Neural cell (in vitro differentiated cells): ENCODE measurements at regions not wholly inside any gene's neighbourhood (a gene's known extent, or its start where the extent isn't known, plus 50 kb on each side); places are given as distances from the start of the nearest gene placed in this dataset.

Experiments used
- H2AFZ ChIP-seq: fragments of 200-600, 300-800 bp; sonication (generic), shearing (Covaris generic); 2 replicates; pipeline ENCODE4 v1.6.0; 2014; ENCODE audit warnings: low read depth, mild to moderate bottlenecking, antibody characterized with exemption, low read length, moderate library complexity
- H3F3A ChIP-seq: fragments of 200-600 bp; shearing (Covaris generic); 2 replicates; pipeline ENCODE4 v1.6.1; 2016; ENCODE audit warnings: mild to moderate bottlenecking, moderate library complexity, mixed read lengths, antibody characterized with exemption, low read length; ENCODE audit not compliant: insufficient read depth, poor library complexity, severe bottlenecking
- H3K27ac ChIP-seq: fragments of 200-600, 300-800 bp; sonication (generic), shearing (Covaris generic); 2 replicates; pipeline ENCODE4 v1.5.1; 2014; ENCODE audit warnings: mild to moderate bottlenecking, low read length, moderate library complexity
- H3K27me3 ChIP-seq: fragments of 300-800, 200-600 bp; sonication (generic), shearing (Covaris generic); 2 replicates; pipeline ENCODE4 v1.6.0; 2014; ENCODE audit warnings: mild to moderate bottlenecking, low read depth, low read length, moderate library complexity; ENCODE audit not compliant: insufficient read depth
- H3K36me3 ChIP-seq: fragments of 300-800, 200-600 bp; sonication (generic), shearing (Covaris generic); 2 replicates; pipeline ENCODE4 v1.5.1; 2014; ENCODE audit warnings: mild to moderate bottlenecking, antibody characterized with exemption, low read length, moderate library complexity; ENCODE audit not compliant: insufficient read depth
- H3K4me2 ChIP-seq: fragments of 300-800, 200-600 bp; sonication (generic), shearing (Covaris generic); 2 replicates; pipeline ENCODE4 v1.6.0; 2014; ENCODE audit warnings: mild to moderate bottlenecking, low read length
- H3K4me3 ChIP-seq: fragments of 300-800, 200-600 bp; sonication (generic), shearing (Covaris generic); 2 replicates; pipeline ENCODE4 v1.5.1; 2014; ENCODE audit warnings: mild to moderate bottlenecking, low read length, moderate library complexity
- H3K79me2 ChIP-seq: fragments of 200-600 bp; shearing (Covaris generic); replicated peaks from 2 replicates; pipeline ENCODE4 v1.6.0; 2014; ENCODE audit warnings: mild to moderate bottlenecking, low read length, moderate library complexity; ENCODE audit not compliant: insufficient read depth
- H3K9ac ChIP-seq: fragments of 300-800, 200-600 bp; sonication (generic), shearing (Covaris generic); 2 replicates; pipeline ENCODE4 v1.6.1; 2016; ENCODE audit warnings: mild to moderate bottlenecking, low read length, mixed read lengths
- H3K9me2 ChIP-seq: fragments of 200-600 bp; shearing (Covaris generic); 2 replicates; pipeline ENCODE4 v1.6.1; 2016; ENCODE audit warnings: mild to moderate bottlenecking, low read length, mixed read lengths; ENCODE audit not compliant: insufficient read depth
- H3K9me3 ChIP-seq: fragments of 200-600, 300-800 bp; sonication (generic), shearing (Covaris generic); 2 replicates; pipeline ENCODE4 v1.6.1; 2016; ENCODE audit warnings: mild to moderate bottlenecking, mixed run types, low read length, moderate library complexity, mixed read lengths
- H4K20me1 ChIP-seq: fragments of 200-600 bp; shearing (Covaris generic); 2 replicates; pipeline ENCODE4 v1.6.1; 2016; ENCODE audit warnings: mild to moderate bottlenecking, mixed run types; ENCODE audit not compliant: insufficient read depth
- EP300 ChIP-seq: fragments of 450-650 bp; conservative IDR thresholded peaks from 2 replicates; pipeline ENCODE4 v1.6.1; 2014; ENCODE audit warnings: antibody characterized with exemption, mild to moderate bottlenecking, moderate library complexity; ENCODE audit not compliant: poor library complexity, severe bottlenecking
- EZH2 ChIP-seq: fragments of 200-600, 300-800 bp; shearing (Covaris generic), sonication (generic); IDR thresholded peaks from 2 replicates; pipeline ENCODE4 v1.6.1; 2014; ENCODE audit warnings: antibody characterized with exemption, low read length, borderline replicate concordance, mild to moderate bottlenecking; ENCODE audit not compliant: insufficient read depth, poor library complexity, severe bottlenecking
- MXI1 ChIP-seq: fragments of 450-650 bp; conservative IDR thresholded peaks from 2 replicates; pipeline ENCODE4 v1.6.1; 2014; ENCODE audit warnings: antibody characterized with exemption, mild to moderate bottlenecking; ENCODE audit not compliant: poor library complexity, severe bottlenecking
- POLR2AphosphoS5 ChIP-seq: IDR thresholded peaks from 2 replicates; pipeline ENCODE4 v1.6.1; 2012
- RAD21 ChIP-seq: fragments of 450-650 bp; conservative IDR thresholded peaks from 2 replicates; pipeline ENCODE4 v1.6.1; 2014; ENCODE audit warnings: antibody characterized with exemption, mild to moderate bottlenecking, moderate library complexity
- SMC3 ChIP-seq: fragments of 450-650 bp; conservative IDR thresholded peaks from 2 replicates; pipeline ENCODE4 v1.6.1; 2014; ENCODE audit warnings: antibody characterized with exemption, mild to moderate bottlenecking, moderate library complexity; ENCODE audit not compliant: poor library complexity
- TAF1 ChIP-seq: IDR thresholded peaks from 2 replicates; pipeline ENCODE4 v1.6.1; 2012; ENCODE audit warnings: low read depth
- TF ChIP-seq, protein P1 (sequence below): IDR thresholded peaks from 2 replicates; pipeline ENCODE4 v1.6.1; 2012; ENCODE audit warnings: borderline replicate concordance
- TF ChIP-seq, protein P2 (sequence below): fragments of 450-650 bp; IDR thresholded peaks from 2 replicates; pipeline ENCODE4 v1.5.1; 2014; ENCODE audit warnings: antibody characterized with exemption, mild to moderate bottlenecking, moderate library complexity; ENCODE audit not compliant: poor library complexity, severe bottlenecking

DNA sequence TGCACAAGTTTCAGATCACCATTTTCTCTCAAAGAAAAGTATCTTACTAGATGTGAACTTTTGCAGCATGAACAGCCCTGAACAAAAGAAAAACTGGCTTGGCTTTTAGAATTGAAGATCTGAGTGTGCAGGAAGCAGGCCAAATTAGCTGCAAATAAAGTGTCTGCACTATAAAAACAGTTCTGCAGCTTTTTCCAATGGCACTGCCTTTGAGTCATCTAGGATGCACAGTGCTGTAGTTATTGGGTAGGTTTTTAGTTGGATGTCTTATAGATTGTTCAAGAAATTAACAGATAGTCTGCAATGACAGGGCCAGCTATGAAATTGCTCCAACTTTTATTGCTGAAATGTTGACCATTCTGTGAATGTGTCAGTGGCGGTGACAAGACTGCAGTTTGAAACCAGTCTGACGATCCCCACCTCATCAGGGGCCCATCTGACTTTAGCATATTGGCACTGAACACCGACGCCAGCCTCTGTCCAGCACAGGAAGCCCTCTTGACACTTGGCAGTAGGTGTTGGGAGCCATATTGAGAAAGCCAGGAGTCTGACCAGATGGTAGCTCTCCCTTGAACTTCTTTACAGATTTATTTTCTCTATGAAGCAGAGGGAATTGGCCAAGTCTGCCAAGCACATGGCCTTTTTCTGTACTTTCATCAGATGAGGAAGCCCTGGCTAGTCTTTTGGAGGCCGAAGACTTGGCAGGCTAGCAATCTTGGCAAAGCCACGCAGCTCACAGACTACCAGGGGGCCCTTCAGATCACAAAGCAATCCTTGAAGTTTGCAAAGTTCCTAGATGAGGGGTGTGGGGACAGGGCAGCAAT, 490.6 kb downstream of the NEBL start:
- Histone ChIP-seq H2AFZ (no peak overlapping the region), H3K27ac (no peak overlapping the region), H3K9ac (no peak overlapping the region), H3F3A (no peaks in the 10 kb centered on the region), H3K36me3 (no peaks in the 10 kb centered on the region), H4K20me1 (no peaks in the 10 kb centered on the region), H3K4me3 (no peak overlapping the region), H3K4me2 (no peak overlapping the region), H3K27me3 (no peaks in the 10 kb centered on the region), H3K79me2 (no peaks in the 10 kb centered on the region), H3K9me3 (no peaks in the 10 kb centered on the region), H3K9me2 (no peaks in the 10 kb centered on the region)
- TF ChIP-seq, protein P1, sequence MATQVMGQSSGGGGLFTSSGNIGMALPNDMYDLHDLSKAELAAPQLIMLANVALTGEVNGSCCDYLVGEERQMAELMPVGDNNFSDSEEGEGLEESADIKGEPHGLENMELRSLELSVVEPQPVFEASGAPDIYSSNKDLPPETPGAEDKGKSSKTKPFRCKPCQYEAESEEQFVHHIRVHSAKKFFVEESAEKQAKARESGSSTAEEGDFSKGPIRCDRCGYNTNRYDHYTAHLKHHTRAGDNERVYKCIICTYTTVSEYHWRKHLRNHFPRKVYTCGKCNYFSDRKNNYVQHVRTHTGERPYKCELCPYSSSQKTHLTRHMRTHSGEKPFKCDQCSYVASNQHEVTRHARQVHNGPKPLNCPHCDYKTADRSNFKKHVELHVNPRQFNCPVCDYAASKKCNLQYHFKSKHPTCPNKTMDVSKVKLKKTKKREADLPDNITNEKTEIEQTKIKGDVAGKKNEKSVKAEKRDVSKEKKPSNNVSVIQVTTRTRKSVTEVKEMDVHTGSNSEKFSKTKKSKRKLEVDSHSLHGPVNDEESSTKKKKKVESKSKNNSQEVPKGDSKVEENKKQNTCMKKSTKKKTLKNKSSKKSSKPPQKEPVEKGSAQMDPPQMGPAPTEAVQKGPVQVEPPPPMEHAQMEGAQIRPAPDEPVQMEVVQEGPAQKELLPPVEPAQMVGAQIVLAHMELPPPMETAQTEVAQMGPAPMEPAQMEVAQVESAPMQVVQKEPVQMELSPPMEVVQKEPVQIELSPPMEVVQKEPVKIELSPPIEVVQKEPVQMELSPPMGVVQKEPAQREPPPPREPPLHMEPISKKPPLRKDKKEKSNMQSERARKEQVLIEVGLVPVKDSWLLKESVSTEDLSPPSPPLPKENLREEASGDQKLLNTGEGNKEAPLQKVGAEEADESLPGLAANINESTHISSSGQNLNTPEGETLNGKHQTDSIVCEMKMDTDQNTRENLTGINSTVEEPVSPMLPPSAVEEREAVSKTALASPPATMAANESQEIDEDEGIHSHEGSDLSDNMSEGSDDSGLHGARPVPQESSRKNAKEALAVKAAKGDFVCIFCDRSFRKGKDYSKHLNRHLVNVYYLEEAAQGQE = no peak
- TF ChIP-seq RAD21 = no peak
- TF ChIP-seq EZH2 = no peak
- TF ChIP-seq EP300 = no peak
- TF ChIP-seq MXI1 = no peak
- TF ChIP-seq POLR2AphosphoS5 = no peak
- TF ChIP-seq TAF1 = no peak
- TF ChIP-seq SMC3 = no peak
- TF ChIP-seq, protein P2, sequence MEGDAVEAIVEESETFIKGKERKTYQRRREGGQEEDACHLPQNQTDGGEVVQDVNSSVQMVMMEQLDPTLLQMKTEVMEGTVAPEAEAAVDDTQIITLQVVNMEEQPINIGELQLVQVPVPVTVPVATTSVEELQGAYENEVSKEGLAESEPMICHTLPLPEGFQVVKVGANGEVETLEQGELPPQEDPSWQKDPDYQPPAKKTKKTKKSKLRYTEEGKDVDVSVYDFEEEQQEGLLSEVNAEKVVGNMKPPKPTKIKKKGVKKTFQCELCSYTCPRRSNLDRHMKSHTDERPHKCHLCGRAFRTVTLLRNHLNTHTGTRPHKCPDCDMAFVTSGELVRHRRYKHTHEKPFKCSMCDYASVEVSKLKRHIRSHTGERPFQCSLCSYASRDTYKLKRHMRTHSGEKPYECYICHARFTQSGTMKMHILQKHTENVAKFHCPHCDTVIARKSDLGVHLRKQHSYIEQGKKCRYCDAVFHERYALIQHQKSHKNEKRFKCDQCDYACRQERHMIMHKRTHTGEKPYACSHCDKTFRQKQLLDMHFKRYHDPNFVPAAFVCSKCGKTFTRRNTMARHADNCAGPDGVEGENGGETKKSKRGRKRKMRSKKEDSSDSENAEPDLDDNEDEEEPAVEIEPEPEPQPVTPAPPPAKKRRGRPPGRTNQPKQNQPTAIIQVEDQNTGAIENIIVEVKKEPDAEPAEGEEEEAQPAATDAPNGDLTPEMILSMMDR = no peak

DNA sequence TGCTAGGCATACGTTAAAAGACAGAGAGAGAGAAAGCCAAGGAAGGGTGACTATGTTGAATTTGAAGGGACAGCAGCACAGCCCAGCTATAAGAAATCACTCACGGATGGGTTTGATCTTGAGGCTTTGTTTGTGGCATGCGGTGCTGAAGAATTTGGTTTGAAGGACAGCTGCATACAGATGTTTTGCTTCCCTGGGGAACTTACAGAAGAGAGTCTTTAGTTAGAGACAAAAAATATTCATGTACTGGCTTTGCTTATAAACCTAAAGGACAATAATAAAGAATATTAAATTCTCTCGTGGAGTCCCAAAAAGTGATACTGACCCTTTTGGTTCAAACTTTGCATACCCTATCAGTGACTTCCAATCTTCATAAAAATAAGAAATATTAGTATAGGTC, 491.4 kb downstream of the NEBL start:
- TF ChIP-seq EZH2 (no peak), TAF1 (no peak), RAD21 (no peak), SMC3 (no peak), EP300 (no peak), MXI1 (no peak), POLR2AphosphoS5 (no peak)
- TF ChIP-seq, protein P2 = no peak
- TF ChIP-seq, protein P1 = no peak

More for the DNA sequence above, 491.4 kb downstream of the NEBL start:
- Histone ChIP-seq H3K79me2 (no peaks in the 10 kb centered on the region), H3K27me3 (no peaks in the 10 kb centered on the region), H3K36me3 (no peaks in the 10 kb centered on the region), H2AFZ (no peak overlapping the region), H3K4me3 (no peak overlapping the region), H3K4me2 (no peak overlapping the region), H3K9me2 (no peaks in the 10 kb centered on the region), H3K27ac (no peak overlapping the region), H3F3A (no peaks in the 10 kb centered on the region), H3K9me3 (no peaks in the 10 kb centered on the region), H3K9ac (no peak overlapping the region), H4K20me1 (no peaks in the 10 kb centered on the region)
